Osteoblast (primary cell): ENCODE measurements at regions not wholly inside any gene's neighbourhood (a gene's known extent, or its start where the extent isn't known, plus 50 kb on each side); places are given as distances from the start of the nearest gene placed in this dataset.

Source experiments
- DNase-seq: peaks from one replicate; pipeline ENCODE4 v3.0.0; 2011; ENCODE audit warnings: low spot score, mixed read lengths; ENCODE audit not compliant: insufficient read length; ENCODE audit errors: missing footprints
- H2AFZ ChIP-seq: 2 replicates; pipeline ENCODE4 v1.6.0; 2011; ENCODE audit warnings: mild to moderate bottlenecking, low read length
- H3K27ac ChIP-seq: 2 replicates; pipeline ENCODE4 v1.5.1; 2011; ENCODE audit warnings: mild to moderate bottlenecking, low read depth, low read length, moderate library complexity
- H3K27me3 ChIP-seq: 2 replicates; pipeline ENCODE4 v1.6.0; 2012; ENCODE audit warnings: mild to moderate bottlenecking, control low read depth, inconsistent platforms, low read length, moderate library complexity; ENCODE audit not compliant: insufficient read depth
- H3K36me3 ChIP-seq: 2 replicates; pipeline ENCODE4 v1.5.1; 2011; ENCODE audit warnings: mild to moderate bottlenecking, low read length, control low read depth, moderate library complexity; ENCODE audit not compliant: insufficient read depth
- H3K4me1 ChIP-seq: 2 replicates; pipeline ENCODE4 v1.5.1; 2011; ENCODE audit warnings: mild to moderate bottlenecking, low read length, control low read depth, moderate library complexity; ENCODE audit not compliant: insufficient read depth
- H3K4me2 ChIP-seq: 2 replicates; pipeline ENCODE4 v1.6.0; 2011; ENCODE audit warnings: mild to moderate bottlenecking, low read length; ENCODE audit not compliant: insufficient read depth
- H3K4me3 ChIP-seq: fragments of 200-600 bp; sonication (generic); 3 replicates; pipeline ENCODE4 v1.5.1; 2012; ENCODE audit warnings: mild to moderate bottlenecking, low read length, inconsistent platforms; ENCODE audit not compliant: insufficient read depth
- H3K79me2 ChIP-seq: 2 replicates; pipeline ENCODE4 v1.6.0; 2012; ENCODE audit warnings: mild to moderate bottlenecking, low read length, control low read depth, inconsistent platforms; ENCODE audit not compliant: insufficient read depth
- H3K9me3 ChIP-seq: 2 replicates; pipeline ENCODE4 v1.5.1; 2011; ENCODE audit warnings: low read depth, low read length, control low read depth
- H4K20me1 ChIP-seq: 2 replicates; pipeline ENCODE4 v1.6.0; 2012; ENCODE audit warnings: mild to moderate bottlenecking, low read length, control low read depth; ENCODE audit not compliant: insufficient read depth
- TF ChIP-seq, protein P1 (sequence below): IDR thresholded peaks from 2 replicates; pipeline ENCODE4 v1.5.1; 2011; ENCODE audit warnings: mild to moderate bottlenecking, low read depth, low read length, moderate library complexity; ENCODE audit errors: extremely low read depth

DNA sequence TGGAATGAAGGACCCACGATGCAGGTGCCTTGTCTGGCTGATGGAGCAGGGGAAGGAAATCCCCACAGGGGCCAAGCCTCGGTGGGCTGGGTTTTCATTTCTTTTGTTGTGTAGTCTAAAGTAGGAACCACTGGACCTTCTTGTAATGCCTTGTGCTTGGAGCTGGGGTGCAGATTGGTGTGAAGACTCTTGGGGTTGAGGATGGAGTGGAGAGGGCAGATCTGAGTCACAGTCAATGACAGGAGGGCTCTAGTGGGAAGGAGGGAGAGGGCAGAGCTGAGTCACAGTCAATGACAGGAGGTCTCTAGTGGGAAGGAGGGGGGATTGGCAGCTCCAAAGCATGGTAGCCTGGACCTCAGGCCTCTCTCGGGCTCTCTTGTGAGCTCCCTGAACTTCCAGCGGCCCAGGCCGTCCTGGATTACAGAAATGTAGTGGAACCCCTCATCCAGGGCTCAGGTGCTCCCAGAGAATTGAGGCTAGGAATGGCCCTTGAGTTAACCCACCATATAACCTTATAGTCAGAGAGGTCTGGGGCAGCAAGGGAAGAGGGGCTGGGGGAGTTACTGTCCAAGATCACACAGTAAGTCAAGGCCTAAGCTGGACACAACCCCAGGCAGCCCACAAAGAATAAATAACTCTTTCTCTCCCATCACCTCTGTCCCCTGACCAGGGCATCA lies 313.8 kb downstream of the MATN1 start:
- Histone ChIP-seq H2AFZ (no peak overlapping the region), H3K9me3 (no peaks in the 10 kb centered on the region), H4K20me1 (no peaks in the 10 kb centered on the region), H3K27me3 (peaks cover 5% of the 10 kb centered on the region), H3K4me1 (peaks cover 9% of the 10 kb centered on the region), H3K36me3 (no peaks in the 10 kb centered on the region), H3K79me2 (no peaks in the 10 kb centered on the region), H3K4me3 (no peak overlapping the region), H3K27ac (no peak overlapping the region), H3K4me2 (no peak overlapping the region)
- TF ChIP-seq, protein P1, sequence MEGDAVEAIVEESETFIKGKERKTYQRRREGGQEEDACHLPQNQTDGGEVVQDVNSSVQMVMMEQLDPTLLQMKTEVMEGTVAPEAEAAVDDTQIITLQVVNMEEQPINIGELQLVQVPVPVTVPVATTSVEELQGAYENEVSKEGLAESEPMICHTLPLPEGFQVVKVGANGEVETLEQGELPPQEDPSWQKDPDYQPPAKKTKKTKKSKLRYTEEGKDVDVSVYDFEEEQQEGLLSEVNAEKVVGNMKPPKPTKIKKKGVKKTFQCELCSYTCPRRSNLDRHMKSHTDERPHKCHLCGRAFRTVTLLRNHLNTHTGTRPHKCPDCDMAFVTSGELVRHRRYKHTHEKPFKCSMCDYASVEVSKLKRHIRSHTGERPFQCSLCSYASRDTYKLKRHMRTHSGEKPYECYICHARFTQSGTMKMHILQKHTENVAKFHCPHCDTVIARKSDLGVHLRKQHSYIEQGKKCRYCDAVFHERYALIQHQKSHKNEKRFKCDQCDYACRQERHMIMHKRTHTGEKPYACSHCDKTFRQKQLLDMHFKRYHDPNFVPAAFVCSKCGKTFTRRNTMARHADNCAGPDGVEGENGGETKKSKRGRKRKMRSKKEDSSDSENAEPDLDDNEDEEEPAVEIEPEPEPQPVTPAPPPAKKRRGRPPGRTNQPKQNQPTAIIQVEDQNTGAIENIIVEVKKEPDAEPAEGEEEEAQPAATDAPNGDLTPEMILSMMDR: no peak
- no peak for DNase-seq

DNA sequence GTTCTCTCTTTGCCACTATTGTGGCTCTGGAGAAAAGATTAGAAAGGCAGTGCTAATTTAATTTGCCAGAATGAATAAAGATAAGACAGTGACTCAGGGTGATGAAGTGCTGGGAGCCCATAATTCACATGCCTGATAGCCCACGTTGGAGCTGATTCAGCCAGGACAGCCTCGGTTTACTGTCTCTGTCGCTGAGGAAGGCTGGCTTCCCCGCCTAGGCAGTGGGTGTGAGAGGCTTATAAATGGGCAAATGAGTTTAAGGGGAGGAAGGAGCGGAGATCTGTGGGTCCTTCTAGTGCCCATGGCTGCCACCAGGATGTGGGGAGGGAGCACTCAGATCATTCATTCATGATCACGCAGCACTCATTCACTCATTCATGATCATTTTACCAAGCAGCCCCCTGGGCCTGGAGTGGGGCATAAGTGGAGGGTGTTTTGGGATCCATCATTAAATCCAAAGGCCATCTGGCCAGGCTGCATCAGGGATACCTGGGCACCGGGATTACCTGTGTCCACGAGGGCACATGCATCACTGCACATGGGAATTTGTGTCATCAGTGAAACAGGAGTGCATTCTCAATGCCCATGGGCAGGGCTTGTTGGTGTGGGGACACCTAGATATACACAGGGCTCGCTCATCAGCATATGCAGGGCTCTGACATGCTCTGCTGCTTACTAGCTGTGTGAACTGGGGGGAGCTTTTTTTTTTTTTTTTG lies 315.4 kb downstream of the MATN1 start:
- TF ChIP-seq, protein P1: no peak
- H3K79me2 ChIP-seq: no peaks in the 10 kb centered on the region
- H3K36me3 ChIP-seq: no peaks in the 10 kb centered on the region
- H3K27me3 ChIP-seq: peaks cover 5% of the 10 kb centered on the region
- H3K4me1 ChIP-seq: peaks cover 9% of the 10 kb centered on the region
- H3K27ac ChIP-seq: no peak overlapping the region
- H2AFZ ChIP-seq: no peak overlapping the region
- no peak for DNase-seq
- H3K4me2 ChIP-seq: no peak overlapping the region
- H4K20me1 ChIP-seq: no peaks in the 10 kb centered on the region
- H3K9me3 ChIP-seq: no peaks in the 10 kb centered on the region
- H3K4me3 ChIP-seq: no peak overlapping the region

DNA sequence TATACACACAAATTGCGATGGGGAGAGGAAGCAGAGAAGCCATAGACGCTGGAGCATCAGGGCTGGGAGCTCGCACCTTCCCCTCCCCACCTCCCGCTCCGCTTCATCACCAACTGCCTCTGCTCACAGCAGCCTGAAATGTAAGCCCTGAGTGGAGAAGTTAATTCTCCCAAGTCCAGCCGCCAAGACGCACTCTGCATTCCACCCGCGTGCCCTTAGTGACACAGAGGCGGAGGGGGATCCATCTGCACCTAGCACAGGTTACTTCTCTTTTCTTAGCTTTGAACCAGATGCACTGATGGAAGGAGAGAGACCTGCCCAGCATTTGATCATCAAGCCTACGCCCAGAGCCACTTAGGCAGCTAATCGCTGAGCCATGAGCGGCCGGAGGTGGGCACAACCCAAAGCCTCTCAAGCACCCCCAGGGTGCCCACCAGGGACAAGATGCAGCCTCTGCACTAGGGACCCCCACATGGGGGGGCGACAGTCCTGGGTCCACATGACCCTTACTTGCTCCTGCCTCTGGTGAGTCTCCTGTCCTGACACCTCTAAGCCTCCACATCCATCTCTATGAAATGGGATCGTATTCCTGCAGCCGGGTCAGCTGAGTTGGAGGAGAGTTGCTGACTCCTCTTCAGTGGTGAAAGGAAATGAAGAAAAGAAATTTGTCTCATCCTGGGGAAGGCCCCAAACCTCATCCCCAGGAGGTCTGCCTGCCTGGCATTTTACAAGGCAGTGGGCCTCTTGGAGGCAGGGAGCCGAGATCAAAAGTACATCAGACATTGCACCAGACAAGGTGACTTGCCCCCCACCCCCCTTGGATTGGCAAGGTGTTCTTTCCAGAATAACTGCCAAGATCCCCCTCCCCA lies 316.2 kb downstream of the MATN1 start:
- no peaks in the 10 kb centered on the region for H4K20me1 ChIP-seq
- TF ChIP-seq, protein P1: no peak
- no peak overlapping the region for H3K27ac ChIP-seq
- H3K4me3 ChIP-seq: no peak overlapping the region
- no peak for DNase-seq
- H2AFZ ChIP-seq: no peak overlapping the region
- no peaks in the 10 kb centered on the region for H3K79me2 ChIP-seq
- no peaks in the 10 kb centered on the region for H3K36me3 ChIP-seq
- H3K9me3 ChIP-seq: no peaks in the 10 kb centered on the region
- H3K27me3 ChIP-seq: peaks cover 5% of the 10 kb centered on the region
- peaks cover 9% of the 10 kb centered on the region for H3K4me1 ChIP-seq
- no peak overlapping the region for H3K4me2 ChIP-seq
